DOHH2 (cell line): ENCODE measurements at regions not wholly inside any gene's neighbourhood (a gene's known extent, or its start where the extent isn't known, plus 50 kb on each side); places are given as distances from the start of the nearest gene placed in this dataset.
A peak's percentile ranks its signal among the peaks of the same experiment; 100 is the strongest.

Experiments used
- H3F3A ChIP-seq: fragments of 200-600 bp; sonication (generic), shearing (Covaris generic); 2 replicates; pipeline ENCODE4 v1.6.0; 2016; ENCODE audit warnings: antibody characterized with exemption, mild to moderate bottlenecking; ENCODE audit not compliant: control insufficient read depth, insufficient read depth
- H3K27ac ChIP-seq: fragments of 200-600 bp; sonication (generic); 2 replicates; pipeline ENCODE4 v1.5.1; 2014; ENCODE audit warnings: low read depth, mild to moderate bottlenecking, low read length, moderate library complexity
- H3K27me3 ChIP-seq: fragments of 200-600 bp; sonication (generic); 2 replicates; pipeline ENCODE4 v1.6.1; 2014; ENCODE audit warnings: mild to moderate bottlenecking, low read length, mixed read lengths; ENCODE audit not compliant: control insufficient read depth
- H3K36me3 ChIP-seq: fragments of 200-600 bp; sonication (generic); 2 replicates; pipeline ENCODE4 v1.6.1; 2014; ENCODE audit warnings: mild to moderate bottlenecking, low read length, moderate library complexity, mixed read lengths; ENCODE audit not compliant: control insufficient read depth
- H3K4me1 ChIP-seq: fragments of 200-600 bp; sonication (generic); 2 replicates; pipeline ENCODE4 v1.6.1; 2014; ENCODE audit warnings: mild to moderate bottlenecking, low read length, mixed read lengths; ENCODE audit not compliant: control insufficient read depth
- H3K4me2 ChIP-seq: fragments of 200-600 bp; sonication (generic); 2 replicates; pipeline ENCODE4 v1.6.0; 2014; ENCODE audit warnings: mild to moderate bottlenecking, low read length, moderate library complexity
- H3K4me3 ChIP-seq: fragments of 200-600 bp; sonication (generic); 2 replicates; pipeline ENCODE4 v1.5.1; 2014; ENCODE audit warnings: mild to moderate bottlenecking, low read length, mixed read lengths
- H3K79me2 ChIP-seq: fragments of 200-600 bp; sonication (generic); 2 replicates; pipeline ENCODE4 v1.6.1; 2014; ENCODE audit warnings: mild to moderate bottlenecking, low read length, mixed read lengths; ENCODE audit not compliant: control insufficient read depth
- H3K9me2 ChIP-seq: fragments of 200-600 bp; sonication (generic); replicated peaks from 2 replicates; pipeline ENCODE4 v1.6.1; 2014; ENCODE audit warnings: mild to moderate bottlenecking, low read length, mixed read lengths; ENCODE audit not compliant: control insufficient read depth
- H3K9me3 ChIP-seq: fragments of 200-600 bp; sonication (generic); 2 replicates; pipeline ENCODE4 v1.6.1; 2014; ENCODE audit warnings: antibody characterized with exemption, low read length, mixed read lengths; ENCODE audit not compliant: control insufficient read depth, insufficient read depth
- H4K20me1 ChIP-seq: fragments of 200-600 bp; sonication (generic); 2 replicates; pipeline ENCODE4 v1.6.0; 2014; ENCODE audit warnings: low read depth, mild to moderate bottlenecking, antibody characterized with exemption, low read length, moderate library complexity; ENCODE audit not compliant: control insufficient read depth, insufficient read depth
- CTCF ChIP-seq: fragments of 200-600 bp; sonication (generic); IDR thresholded peaks from one replicate; pipeline ENCODE4 v1.5.1; 2014; ENCODE audit warnings: antibody characterized with exemption, mild to moderate bottlenecking, low read depth, low read length; ENCODE audit not compliant: poor library complexity, severe bottlenecking
- EZH2phosphoT487 ChIP-seq: fragments of 200-600 bp; sonication (generic); IDR thresholded peaks from 2 replicates; pipeline ENCODE4 v1.6.1; 2017; ENCODE audit warnings: borderline replicate concordance, mild to moderate bottlenecking, antibody characterized with exemption, low read length, moderate library complexity, mixed read lengths

GRCh38 chr1:113185463-113186104, 112.6 kb downstream of the LRIG2 start:
- Histone ChIP-seq H3K9me3 (peaks cover 3% of the 10 kb centered on the region; the same call in 1 of the 2 replicates), H3K4me3 (no peak overlapping the region), H3F3A (no peaks in the 10 kb centered on the region), H4K20me1 (no peaks in the 10 kb centered on the region), H3K4me2 (peak overlapping the region; percentile 41), H3K9me2 (no peaks in the 10 kb centered on the region), H3K27ac (no peak overlapping the region), H3K4me1 (peaks cover 10% of the 10 kb centered on the region), H3K36me3 (no peaks in the 10 kb centered on the region), H3K27me3 (peaks cover 6% of the 10 kb centered on the region; the same call in 1 of the 2 replicates), H3K79me2 (no peaks in the 10 kb centered on the region)
- no peak for TF ChIP-seq EZH2phosphoT487
- TF ChIP-seq CTCF: no peak

GRCh38 chr1:113190078-113190477, 117.1 kb downstream of the LRIG2 start:
- no peaks in the 10 kb centered on the region for H3K79me2 ChIP-seq
- H3K4me3 ChIP-seq: no peak overlapping the region
- H3K9me2 ChIP-seq: no peaks in the 10 kb centered on the region

GRCh38 chr1:113190930-113191329, 117.9 kb downstream of the LRIG2 start:
- H3K79me2 ChIP-seq: no peaks in the 10 kb centered on the region
- peaks cover 6% of the 10 kb centered on the region for H3K4me1 ChIP-seq
- TF ChIP-seq EZH2phosphoT487 (no peak), CTCF (no peak)
- H3K27me3 ChIP-seq: peaks cover 6% of the 10 kb centered on the region; the same call in 1 of the 2 replicates
- no peak overlapping the region for H3K27ac ChIP-seq
- no peaks in the 10 kb centered on the region for H3K36me3 ChIP-seq
- H3K4me3 ChIP-seq: no peak overlapping the region
- no peaks in the 10 kb centered on the region for H3K9me2 ChIP-seq
- H4K20me1 ChIP-seq: no peaks in the 10 kb centered on the region
- H3K9me3 ChIP-seq: no peaks in the 10 kb centered on the region
- H3K4me2 ChIP-seq: no peak overlapping the region
- no peaks in the 10 kb centered on the region for H3F3A ChIP-seq

More at GRCh38 chr1:113190078-113190477, 117.1 kb downstream of the LRIG2 start:
- Histone ChIP-seq H3K36me3 (no peaks in the 10 kb centered on the region), H3K9me3 (no peaks in the 10 kb centered on the region), H3F3A (no peaks in the 10 kb centered on the region), H4K20me1 (no peaks in the 10 kb centered on the region), H3K27me3 (peaks cover 6% of the 10 kb centered on the region; the same call in 1 of the 2 replicates), H3K4me1 (peaks cover 14% of the 10 kb centered on the region), H3K27ac (no peak overlapping the region), H3K4me2 (no peak overlapping the region)
- TF ChIP-seq CTCF (no peak), EZH2phosphoT487 (no peak)
